ENCODE measurements at regions not wholly inside any gene's neighbourhood (a gene's known extent, or its start where the extent isn't known, plus 50 kb on each side); places are given as distances from the start of the nearest gene placed in this dataset.

- H3K4me1 ChIP-seq (ENCODE audit: control insufficient read depth in 1 of 2, insufficient read depth in 2 of 2, low read length in 2 of 2) = no peaks in the 10 kb centered on the region
- no peaks in the 10 kb centered on the region for H3K27me3 ChIP-seq (ENCODE audit: control insufficient read depth in 1 of 2, insufficient read depth in 2 of 2, low read length in 1 of 2)
- WGBS, 2 donors = 86 to 89% methylated on average over 2 of the region's 2 CpGs
- no peaks in the 10 kb centered on the region for H3K9me3 ChIP-seq (ENCODE audit: control insufficient read depth, low read length)
- no peaks in the 10 kb centered on the region for H3K36me3 ChIP-seq (ENCODE audit: control insufficient read depth in 1 of 2, insufficient read depth in 2 of 2, low read length in 1 of 2)
- ATAC-seq (ENCODE audit: low FRiP score) (no peak), DNase-seq (no peak)
- H3K27ac ChIP-seq (ENCODE audit: low read depth in 1 of 2, low read length in 2 of 2) = no peak overlapping the region
- intact Hi-C loops (cut with DNase I) = no loop called here
- no peak overlapping the region for H3K4me3 ChIP-seq (ENCODE audit: low read length in 2 of 2)
Measured at GRCh38 chr21:16674949-16675348, 837.9 kb upstream of the CXADR start.

- Histone ChIP-seq H3K9me3 (ENCODE audit: control insufficient read depth, low read length) (no peaks in the 10 kb centered on the region), H3K4me3 (ENCODE audit: low read length in 2 of 2) (no peak overlapping the region), H3K36me3 (ENCODE audit: control insufficient read depth in 1 of 2, insufficient read depth in 2 of 2, low read length in 1 of 2) (no peaks in the 10 kb centered on the region), H3K27ac (ENCODE audit: low read depth in 1 of 2, low read length in 2 of 2) (no peak overlapping the region), H3K27me3 (ENCODE audit: control insufficient read depth in 1 of 2, insufficient read depth in 2 of 2, low read length in 1 of 2) (no peaks in the 10 kb centered on the region), H3K4me1 (ENCODE audit: control insufficient read depth in 1 of 2, insufficient read depth in 2 of 2, low read length in 2 of 2) (no peaks in the 10 kb centered on the region)
- DNase-seq (no peak), ATAC-seq (ENCODE audit: low FRiP score) (no peak)
- WGBS, 2 donors = 27 to 32% methylated on average over 3 of the region's 3 CpGs
- intact Hi-C loops (cut with DNase I) = no loop called here
Measured at GRCh38 chr21:16676391-16676790, 836.5 kb upstream of the CXADR start.

DNA sequence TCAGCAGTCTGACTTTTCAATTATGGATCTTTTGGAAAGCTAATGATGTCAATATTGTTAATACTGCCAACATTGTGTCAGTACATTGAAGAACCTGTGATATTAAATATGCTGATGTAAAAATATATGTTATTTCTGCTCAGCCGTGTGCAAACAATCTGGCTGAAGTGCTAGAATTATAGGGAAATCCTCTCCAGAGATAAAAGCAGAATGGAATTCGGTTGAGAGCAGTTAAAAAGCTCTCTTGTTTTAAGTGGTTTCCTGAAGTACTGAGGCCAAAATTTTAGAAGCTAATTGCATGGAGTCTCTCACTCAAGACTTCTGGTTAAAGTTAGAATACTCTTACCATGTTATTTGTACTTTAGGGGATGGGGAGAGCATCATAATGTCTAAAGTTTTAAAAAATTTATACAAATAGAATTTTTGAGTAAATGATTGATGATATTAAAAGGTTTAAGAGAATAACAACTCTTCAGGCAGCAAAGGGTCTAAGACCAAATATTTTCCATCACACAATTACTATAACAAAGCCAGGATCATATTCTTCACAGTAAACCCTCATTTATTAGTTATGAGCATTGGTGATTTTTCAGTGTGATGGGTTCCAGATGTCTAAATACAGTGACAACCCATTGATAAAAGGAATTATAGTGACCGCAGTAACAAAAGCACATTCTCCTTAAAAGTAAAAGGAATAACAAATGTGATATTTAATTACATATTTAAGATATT lies 834.2 kb upstream of the CXADR start:
- DNase-seq (no peak), ATAC-seq (ENCODE audit: low FRiP score) (no peak)
- H3K27ac ChIP-seq (ENCODE audit: low read depth in 1 of 2, low read length in 2 of 2) = no peak overlapping the region
- no peaks in the 10 kb centered on the region for H3K4me1 ChIP-seq (ENCODE audit: control insufficient read depth in 1 of 2, insufficient read depth in 2 of 2, low read length in 2 of 2)
- H3K27me3 ChIP-seq (ENCODE audit: control insufficient read depth in 1 of 2, insufficient read depth in 2 of 2, low read length in 1 of 2) = no peaks in the 10 kb centered on the region
- no peak overlapping the region for H3K4me3 ChIP-seq (ENCODE audit: low read length in 2 of 2)
- H3K36me3 ChIP-seq (ENCODE audit: control insufficient read depth in 1 of 2, insufficient read depth in 2 of 2, low read length in 1 of 2) = no peaks in the 10 kb centered on the region
- WGBS, 2 donors = 56 to 59% methylated on average over 3 of the region's 3 CpGs
- intact Hi-C loops (cut with DNase I) = no loop called here
- no peaks in the 10 kb centered on the region for H3K9me3 ChIP-seq (ENCODE audit: control insufficient read depth, low read length)

GRCh38 chr21:16695074-16695473 lies 817.8 kb upstream of the CXADR start:
- Histone ChIP-seq H3K27me3 (ENCODE audit: control insufficient read depth in 1 of 2, insufficient read depth in 2 of 2, low read length in 1 of 2) (no peaks in the 10 kb centered on the region), H3K4me1 (ENCODE audit: control insufficient read depth in 1 of 2, insufficient read depth in 2 of 2, low read length in 2 of 2) (no peaks in the 10 kb centered on the region), H3K9me3 (ENCODE audit: control insufficient read depth, low read length) (no peaks in the 10 kb centered on the region), H3K27ac (ENCODE audit: low read depth in 1 of 2, low read length in 2 of 2) (no peak overlapping the region), H3K36me3 (ENCODE audit: control insufficient read depth in 1 of 2, insufficient read depth in 2 of 2, low read length in 1 of 2) (no peaks in the 10 kb centered on the region), H3K4me3 (ENCODE audit: low read length in 2 of 2) (no peak overlapping the region)
- ATAC-seq (ENCODE audit: low FRiP score) (no peak), DNase-seq (no peak)
- intact Hi-C loops (cut with DNase I) = no loop called here
- 95 to 97% methylated on average over 2 of the region's 2 CpGs for WGBS, 2 donors

DNA sequence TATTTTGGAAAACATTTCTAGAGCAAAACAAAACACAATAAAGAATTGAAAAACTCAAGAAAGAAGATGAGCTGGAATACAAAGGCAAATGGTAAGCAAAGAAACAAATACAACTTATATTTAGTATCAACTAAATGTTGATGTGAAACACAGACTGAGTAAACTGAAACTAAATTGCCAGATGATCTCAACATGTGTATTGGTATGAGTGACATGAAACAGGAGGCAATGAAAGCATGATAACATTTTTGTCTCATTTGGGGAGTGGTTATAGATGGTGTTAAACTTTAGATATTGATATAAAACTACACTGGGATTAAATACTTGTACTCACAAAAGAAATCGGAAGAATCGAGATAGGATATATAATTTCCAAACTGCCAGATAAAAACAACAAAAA lies 805.6 kb upstream of the CXADR start:
- no peaks in the 10 kb centered on the region for H3K4me1 ChIP-seq (ENCODE audit: control insufficient read depth in 1 of 2, insufficient read depth in 2 of 2, low read length in 2 of 2)
- DNase-seq (no peak), ATAC-seq (ENCODE audit: low FRiP score) (no peak)
- no peak overlapping the region for H3K27ac ChIP-seq (ENCODE audit: low read depth in 1 of 2, low read length in 2 of 2)
- no peak overlapping the region for H3K4me3 ChIP-seq (ENCODE audit: low read length in 2 of 2)
- H3K36me3 ChIP-seq (ENCODE audit: control insufficient read depth in 1 of 2, insufficient read depth in 2 of 2, low read length in 1 of 2) = no peaks in the 10 kb centered on the region
- H3K27me3 ChIP-seq (ENCODE audit: control insufficient read depth in 1 of 2, insufficient read depth in 2 of 2, low read length in 1 of 2) = no peaks in the 10 kb centered on the region
- no peaks in the 10 kb centered on the region for H3K9me3 ChIP-seq (ENCODE audit: control insufficient read depth, low read length)
- 91 to 95% methylated on average over 2 of the region's 2 CpGs for WGBS, 2 donors
- intact Hi-C loops (cut with DNase I) = no loop called here

- intact Hi-C loops (cut with DNase I) = no loop called here
Measured at GRCh38 chr21:16708101-16708835, 804.6 kb upstream of the CXADR start.

DNA sequence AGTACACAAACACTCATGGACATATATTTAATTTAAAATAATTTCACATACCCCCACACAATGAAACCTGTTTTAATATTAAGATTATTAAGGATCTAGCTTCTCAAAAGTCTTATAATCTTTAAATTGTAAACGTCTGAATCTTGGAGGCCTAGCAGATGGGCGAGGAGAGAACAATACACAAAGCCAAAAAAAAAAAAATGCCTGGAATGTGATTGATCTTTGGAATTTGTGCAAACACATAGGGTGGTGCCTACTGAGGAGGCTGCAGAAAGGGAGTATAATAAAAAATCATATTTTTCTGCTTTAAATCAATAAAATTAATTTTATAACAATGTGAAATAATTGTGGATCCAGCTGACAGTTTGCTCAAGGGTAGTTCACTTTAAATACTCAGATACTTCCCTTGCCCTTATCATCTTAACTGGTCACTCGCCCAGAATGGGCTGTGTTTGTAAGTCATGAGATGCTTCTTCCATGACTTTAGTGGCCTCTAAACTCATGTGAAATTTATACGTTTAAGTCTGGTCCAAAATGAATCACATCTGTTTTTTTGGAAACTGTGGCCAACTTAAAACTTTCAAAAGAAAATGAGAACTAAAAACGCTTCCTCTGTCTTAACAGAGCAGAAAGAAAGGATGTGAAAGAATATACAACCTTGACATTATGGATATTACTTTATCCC lies 802.8 kb upstream of the CXADR start:
- H3K4me3 ChIP-seq (ENCODE audit: low read length in 2 of 2) = no peak overlapping the region
- peak in 1 of 2 donors; percentile 44 for DNase-seq

More at GRCh38 chr21:16708101-16708835, 804.6 kb upstream of the CXADR start:
- DNase-seq (no peak), ATAC-seq (ENCODE audit: low FRiP score) (no peak)
- Histone ChIP-seq H3K9me3 (ENCODE audit: control insufficient read depth, low read length) (no peaks in the 10 kb centered on the region), H3K4me1 (ENCODE audit: control insufficient read depth in 1 of 2, insufficient read depth in 2 of 2, low read length in 2 of 2) (no peaks in the 10 kb centered on the region), H3K27ac (ENCODE audit: low read depth in 1 of 2, low read length in 2 of 2) (no peak overlapping the region), H3K4me3 (ENCODE audit: low read length in 2 of 2) (no peak overlapping the region), H3K36me3 (ENCODE audit: control insufficient read depth in 1 of 2, insufficient read depth in 2 of 2, low read length in 1 of 2) (no peaks in the 10 kb centered on the region), H3K27me3 (ENCODE audit: control insufficient read depth in 1 of 2, insufficient read depth in 2 of 2, low read length in 1 of 2) (no peaks in the 10 kb centered on the region)
- 41 to 55% methylated on average over 2 of the region's 2 CpGs for WGBS, 2 donors

GRCh38 chr21:16711757-16712156 lies 801.1 kb upstream of the CXADR start:
- no peak overlapping the region for H3K4me3 ChIP-seq (ENCODE audit: low read length in 2 of 2)
- H3K36me3 ChIP-seq (ENCODE audit: control insufficient read depth in 1 of 2, insufficient read depth in 2 of 2, low read length in 1 of 2) = no peaks in the 10 kb centered on the region
- no peak overlapping the region for H3K27ac ChIP-seq (ENCODE audit: low read depth in 1 of 2, low read length in 2 of 2)
- H3K27me3 ChIP-seq (ENCODE audit: control insufficient read depth in 1 of 2, insufficient read depth in 2 of 2, low read length in 1 of 2) = no peaks in the 10 kb centered on the region
- no peaks in the 10 kb centered on the region for H3K9me3 ChIP-seq (ENCODE audit: control insufficient read depth, low read length)
- H3K4me1 ChIP-seq (ENCODE audit: control insufficient read depth in 1 of 2, insufficient read depth in 2 of 2, low read length in 2 of 2) = no peaks in the 10 kb centered on the region
- 91 to 93% methylated on average over 2 of the region's 2 CpGs for WGBS, 2 donors
- DNase-seq (no peak), ATAC-seq (ENCODE audit: low FRiP score) (peak; percentile 42)
- intact Hi-C loops (cut with DNase I) = no loop called here

More for the DNA sequence above, 802.8 kb upstream of the CXADR start:
- Histone ChIP-seq H3K27me3 (ENCODE audit: control insufficient read depth in 1 of 2, insufficient read depth in 2 of 2, low read length in 1 of 2) (no peaks in the 10 kb centered on the region), H3K9me3 (ENCODE audit: control insufficient read depth, low read length) (no peaks in the 10 kb centered on the region), H3K36me3 (ENCODE audit: control insufficient read depth in 1 of 2, insufficient read depth in 2 of 2, low read length in 1 of 2) (no peaks in the 10 kb centered on the region), H3K27ac (ENCODE audit: low read depth in 1 of 2, low read length in 2 of 2) (no peak overlapping the region), H3K4me1 (ENCODE audit: control insufficient read depth in 1 of 2, insufficient read depth in 2 of 2, low read length in 2 of 2) (no peaks in the 10 kb centered on the region)
- intact Hi-C loops (cut with DNase I) = no loop called here
- no peak for ATAC-seq (ENCODE audit: low FRiP score)
- WGBS, 2 donors = 40 to 47% methylated on average over 5 of the region's 5 CpGs

Data from aorta (tissue), 5 donors.